CD14-positive monocyte (primary cell): ENCODE measurements at regions not wholly inside any gene's neighbourhood (a gene's known extent, or its start where the extent isn't known, plus 50 kb on each side); places are given as distances from the start of the nearest gene placed in this dataset.

Experiments used
- DNase-seq, 3 donors: peaks; one replicate each; pipeline ENCODE4 v3.0.0-alpha.2; 2011 to 2022
- H2AFZ ChIP-seq: 2 replicates; pipeline ENCODE4 v1.6.0; 2012; ENCODE audit warnings: mild to moderate bottlenecking, low read depth, low read length, inconsistent platforms; ENCODE audit not compliant: insufficient read depth, poor library complexity, severe bottlenecking
- H3K27ac ChIP-seq, 2 donors: 1 replicate in 1 of 2; 2 replicates in 1 of 2; pipeline ENCODE4 v1.5.1; 2012 to 2013; ENCODE audit warnings: low read length in 2 of 2, control low read depth in 1 of 2, inconsistent platforms in 1 of 2, low read depth in 1 of 2, mild to moderate bottlenecking in 1 of 2
- H3K27me3 ChIP-seq, 2 donors: one replicate each; pipeline versions ENCODE4 v1.6.0 to v1.6.1; 2011 to 2013; ENCODE audit warnings: low read length in 2 of 2; ENCODE audit not compliant: control insufficient read depth in 2 of 2, insufficient read depth in 2 of 2
- H3K36me3 ChIP-seq, 2 donors: replicated peaks in 1 of 2; 1 replicate in 1 of 2; 2 replicates in 1 of 2; pipeline versions ENCODE4 v1.5.1 to v1.6.1; 2012 to 2013; ENCODE audit warnings: low read length in 2 of 2, control low read depth in 1 of 2, inconsistent platforms in 1 of 2, mild to moderate bottlenecking in 1 of 2; ENCODE audit not compliant: insufficient read depth in 2 of 2, control insufficient read depth in 1 of 2
- H3K4me1 ChIP-seq, 2 donors: 1 replicate in 1 of 2; 2 replicates in 1 of 2; pipeline versions ENCODE4 v1.5.1 to v1.6.1; 2012 to 2013; ENCODE audit warnings: low read length in 2 of 2, control low read depth in 1 of 2, inconsistent platforms in 1 of 2, mild to moderate bottlenecking in 1 of 2, moderate library complexity in 1 of 2; ENCODE audit not compliant: insufficient read depth in 2 of 2, control insufficient read depth in 1 of 2
- H3K4me2 ChIP-seq: replicated peaks from 2 replicates; pipeline ENCODE3; 2012; ENCODE audit warnings: low read length, moderate library complexity, mild to moderate bottlenecking; ENCODE audit not compliant: poor library complexity, severe bottlenecking; ENCODE audit errors: extremely low read depth
- H3K4me3 ChIP-seq, 3 experiments: fragments of 200-600 bp in 1 of 3; sonication (generic) in 1 of 3; replicated peaks in 1 of 3; 1 replicate in 2 of 3; 2 replicates in 1 of 3; pipeline ENCODE4 v1.5.1; 2011 to 2013; ENCODE audit warnings: low read length in 3 of 3, mild to moderate bottlenecking in 3 of 3, control low read depth in 2 of 3, low read depth in 2 of 3, inconsistent platforms in 1 of 3, moderate library complexity in 1 of 3
- H3K79me2 ChIP-seq: 2 replicates; pipeline ENCODE4 v1.6.0; 2012; ENCODE audit warnings: mild to moderate bottlenecking, control low read depth, inconsistent platforms, low read length, moderate library complexity; ENCODE audit not compliant: insufficient read depth
- H3K9ac ChIP-seq: 2 replicates; pipeline ENCODE4 v1.6.0; 2017; ENCODE audit warnings: low read length, mild to moderate bottlenecking; ENCODE audit not compliant: insufficient read depth, poor library complexity, severe bottlenecking
- H3K9me3 ChIP-seq, 2 donors: replicated peaks in 1 of 2; 1 replicate in 1 of 2; 2 replicates in 1 of 2; pipeline versions ENCODE4 v1.5.1 to v1.6.1; 2012 to 2013; ENCODE audit warnings: low read length in 2 of 2, control low read depth in 1 of 2; ENCODE audit not compliant: control insufficient read depth in 1 of 2, insufficient read depth in 1 of 2
- H4K20me1 ChIP-seq: 2 replicates; pipeline ENCODE4 v1.6.0; 2012; ENCODE audit warnings: mild to moderate bottlenecking, low read length, control low read depth, moderate library complexity; ENCODE audit not compliant: insufficient read depth
- H3K27ac Mint-ChIP-seq, 7 donors: one replicate each; pipeline ENCODE4 v1.8.0; 2020; ENCODE audit warnings: mild to moderate bottlenecking in 7 of 7, mixed read lengths in 7 of 7, moderate library complexity in 6 of 7, inconsistent platforms in 2 of 7
- H3K27me3 Mint-ChIP-seq, 3 donors: one replicate each; pipeline ENCODE4 v1.8.0; 2021 to 2022; ENCODE audit warnings: low read depth in 3 of 3, mild to moderate bottlenecking in 3 of 3, mixed read lengths in 3 of 3, moderate library complexity in 3 of 3, inconsistent platforms in 1 of 3
- H3K36me3 Mint-ChIP-seq, 2 donors: one replicate each; pipeline ENCODE4 v1.8.0; 2020; ENCODE audit warnings: mixed read lengths in 2 of 2, inconsistent platforms in 1 of 2, mild to moderate bottlenecking in 1 of 2
- H3K4me1 Mint-ChIP-seq: one replicate; pipeline ENCODE4 v1.8.0; 2020; ENCODE audit warnings: mild to moderate bottlenecking, mixed read lengths
- H3K4me3 Mint-ChIP-seq, 2 donors: one replicate each; pipeline ENCODE4 v1.8.0; 2020; ENCODE audit warnings: mild to moderate bottlenecking in 2 of 2, mixed read lengths in 2 of 2, moderate library complexity in 1 of 2
- H3K9me3 Mint-ChIP-seq, 7 donors: one replicate each; pipeline ENCODE4 v1.8.0; 2020 to 2022; ENCODE audit warnings: mixed read lengths in 7 of 7, mild to moderate bottlenecking in 6 of 7, moderate library complexity in 6 of 7, inconsistent platforms in 2 of 7
- CTCF ChIP-seq: fragments of 200-600 bp; IDR thresholded peaks from one replicate; pipeline ENCODE4 v1.8.0; 2022; ENCODE audit warnings: antibody characterized with exemption, mild to moderate bottlenecking
- WGBS: methylation state at CpG from one replicate; pipeline ENCODE4 v1.1.5; 2013; ENCODE audit warnings: missing lambda C conversion rate; ENCODE audit not compliant: insufficient coverage; 5-methylcytosine and 5-hydroxymethylcytosine counted together
- intact Hi-C, 2 donors: fragments of 100-400 bp; cut with micrococcal nuclease; formaldehyde crosslinking; loops; one replicate each; pipeline versions ENCODE4 v1.15.0 to v1.15.1; 2023

GRCh38 chr5:101036778-101037177 is 133.7 kb upstream of the ST8SIA4 start:
- Mint-ChIP-seq H3K4me1 (no peaks in the 10 kb centered on the region), H3K27ac (no peak overlapping the region), H3K36me3 (no peaks in the 10 kb centered on the region), H3K9me3 (peaks cover 0 to 4% (median 0%) of the 10 kb centered on the region in 7 donors), H3K27me3 (no peaks in the 10 kb centered on the region), H3K4me3 (no peak overlapping the region)
- no peak overlapping the region for H3K9ac ChIP-seq
- no peaks in the 10 kb centered on the region for H3K27me3 ChIP-seq
- no peak overlapping the region for H3K4me3 ChIP-seq
- no peaks in the 10 kb centered on the region for H3K4me1 ChIP-seq
- no peak overlapping the region for H3K4me2 ChIP-seq
- intact Hi-C loops, result no loop called here
- TF ChIP-seq CTCF, result no peak
- WGBS, result 92% methylated on average over 2 of the region's 4 CpGs
- DNase-seq, result no peak
- no peak overlapping the region for H2AFZ ChIP-seq
- no peaks in the 10 kb centered on the region for H3K9me3 ChIP-seq
- no peaks in the 10 kb centered on the region for H4K20me1 ChIP-seq
- H3K36me3 ChIP-seq, result no peaks in the 10 kb centered on the region
- H3K79me2 ChIP-seq, result no peaks in the 10 kb centered on the region
- no peak overlapping the region for H3K27ac ChIP-seq

GRCh38 chr5:101035425-101035824 is 132.3 kb upstream of the ST8SIA4 start:
- H3K4me1 Mint-ChIP-seq, result no peaks in the 10 kb centered on the region
- H3K4me2 ChIP-seq, result no peak overlapping the region
- H3K79me2 ChIP-seq, result no peaks in the 10 kb centered on the region
- no peaks in the 10 kb centered on the region for H3K27me3 Mint-ChIP-seq
- H3K4me3 Mint-ChIP-seq, result no peak overlapping the region
- H3K36me3 ChIP-seq, result no peaks in the 10 kb centered on the region
- no peak for TF ChIP-seq CTCF
- intact Hi-C loops, result no loop called here
- no peak overlapping the region for H3K27ac Mint-ChIP-seq
- H3K4me1 ChIP-seq, result no peaks in the 10 kb centered on the region
- no peaks in the 10 kb centered on the region for H3K27me3 ChIP-seq
- H3K9me3 Mint-ChIP-seq, result peaks cover 0 to 7% (median 0%) of the 10 kb centered on the region in 7 donors
- no CpG with 5 or more reads among the region's 3 CpGs for WGBS
- no peak overlapping the region for H2AFZ ChIP-seq
- H4K20me1 ChIP-seq, result no peaks in the 10 kb centered on the region
- no peaks in the 10 kb centered on the region for H3K36me3 Mint-ChIP-seq
- H3K9me3 ChIP-seq, result no peaks in the 10 kb centered on the region
- no peak overlapping the region for H3K4me3 ChIP-seq
- H3K27ac ChIP-seq, result no peak overlapping the region
- H3K9ac ChIP-seq, result no peak overlapping the region
- DNase-seq, result no peak
